Cardiac septum (tissue), 1 donor: ENCODE measurements at regions not wholly inside any gene's neighbourhood (a gene's known extent, or its start where the extent isn't known, plus 50 kb on each side); places are given as distances from the start of the nearest gene placed in this dataset.
"Not testable (repeated sequence)": the region's sequence is repeated elsewhere in the genome, so short reads cannot be mapped to it uniquely, and the experiment has no call there.

Experiments used
- DNase-seq: peaks from one replicate; pipeline ENCODE4 v3.0.0-alpha.2; 2020; ENCODE audit warnings: low spot score
- intact Hi-C: fragments of 100-400 bp; cut with DNase I; formaldehyde crosslinking; loops from one replicate; pipeline ENCODE4 v1.14.0; 2022
- donor health status: DM: no; HTN: no; CAD: no.

GRCh38 chr13:71033026-71033425 is 834.0 kb downstream of the DACH1 start:
- intact Hi-C loops = no loop called here
- no peak for DNase-seq

- DNase-seq = no peak
- intact Hi-C loops = no loop called here
Observed at GRCh38 chr13:71030784-71031183, 836.2 kb downstream of the DACH1 start.

- intact Hi-C loops = no loop called here
- no peak for DNase-seq
Observed at GRCh38 chr13:71028884-71029283, 838.1 kb downstream of the DACH1 start.

- no peak for DNase-seq
Observed at GRCh38 chr13:71021825-71022422, 845.1 kb downstream of the DACH1 start.

GRCh38 chr13:71018995-71019394 is 848.0 kb downstream of the DACH1 start:
- no peak for DNase-seq

More at GRCh38 chr13:71021825-71022422, 845.1 kb downstream of the DACH1 start:
- intact Hi-C loops = no loop called here

GRCh38 chr13:71018544-71018943 is 848.5 kb downstream of the DACH1 start:
- intact Hi-C loops = no loop called here

More at GRCh38 chr13:71018995-71019394, 848.0 kb downstream of the DACH1 start:
- intact Hi-C loops = no loop called here

GRCh38 chr13:71017607-71018006 is 849.4 kb downstream of the DACH1 start:
- intact Hi-C loops = no loop called here
- no peak for DNase-seq

More at GRCh38 chr13:71018544-71018943, 848.5 kb downstream of the DACH1 start:
- no peak for DNase-seq

- intact Hi-C loops = no loop called here
- DNase-seq = no peak
Observed at GRCh38 chr13:71015516-71015915, 851.5 kb downstream of the DACH1 start.

GRCh38 chr13:71015021-71015420 is 852.0 kb downstream of the DACH1 start:
- intact Hi-C loops = no loop called here
- no peak for DNase-seq

GRCh38 chr13:71005919-71006318 is 861.1 kb downstream of the DACH1 start:
- DNase-seq = no peak
- intact Hi-C loops = no loop called here

- intact Hi-C loops = no loop called here
- no peak for DNase-seq
Observed at GRCh38 chr13:70995338-70995737, 871.7 kb downstream of the DACH1 start.

- intact Hi-C loops = no loop called here
- no peak for DNase-seq
Observed at GRCh38 chr13:70994191-70994590, 872.8 kb downstream of the DACH1 start.

- no peak for DNase-seq
- intact Hi-C loops = no loop called here
Observed at GRCh38 chr13:70987043-70987442, 878.8 kb upstream of the KLHL1 start.

- no peak for DNase-seq
- intact Hi-C loops = no loop called here
Observed at GRCh38 chr13:70985371-70985770, 877.1 kb upstream of the KLHL1 start.

- intact Hi-C loops, DNase-seq: not testable (repeated sequence)
Observed at GRCh38 chr13:70981219-70981618, 873.0 kb upstream of the KLHL1 start.

- DNase-seq = no peak
- intact Hi-C loops = no loop called here
Observed at GRCh38 chr13:70969321-70969720, 861.1 kb upstream of the KLHL1 start.

- intact Hi-C loops = no loop called here
- no peak for DNase-seq
Observed at GRCh38 chr13:70967564-70967963, 859.3 kb upstream of the KLHL1 start.

GRCh38 chr13:70964874-70965273 is 856.6 kb upstream of the KLHL1 start:
- intact Hi-C loops = no loop called here
- no peak for DNase-seq

GRCh38 chr13:70964124-70964523 is 855.9 kb upstream of the KLHL1 start:
- no peak for DNase-seq
- intact Hi-C loops = no loop called here

GRCh38 chr13:70960841-70961443 is 852.7 kb upstream of the KLHL1 start:
- intact Hi-C loops = no loop called here
- no peak for DNase-seq

GRCh38 chr13:70959035-70959775 is 851.0 kb upstream of the KLHL1 start:
- intact Hi-C loops = no loop called here
- DNase-seq = no peak
